GM19467 (cell line): ENCODE measurements at regions not wholly inside any gene's neighbourhood (a gene's known extent, or its start where the extent isn't known, plus 50 kb on each side); places are given as distances from the start of the nearest gene placed in this dataset.
"Not testable (repeated sequence)": the region's sequence is repeated elsewhere in the genome, so short reads cannot be mapped to it uniquely, and the experiment has no call there.

Experiments used
- ATAC-seq: cut with Tn5 transposase; IDR thresholded peaks from one replicate; pipeline ENCODE4 v1.9.1; 2021; ENCODE audit warnings: mild to moderate bottlenecking, moderate library complexity; ENCODE audit not compliant: unreplicated experiment

DNA sequence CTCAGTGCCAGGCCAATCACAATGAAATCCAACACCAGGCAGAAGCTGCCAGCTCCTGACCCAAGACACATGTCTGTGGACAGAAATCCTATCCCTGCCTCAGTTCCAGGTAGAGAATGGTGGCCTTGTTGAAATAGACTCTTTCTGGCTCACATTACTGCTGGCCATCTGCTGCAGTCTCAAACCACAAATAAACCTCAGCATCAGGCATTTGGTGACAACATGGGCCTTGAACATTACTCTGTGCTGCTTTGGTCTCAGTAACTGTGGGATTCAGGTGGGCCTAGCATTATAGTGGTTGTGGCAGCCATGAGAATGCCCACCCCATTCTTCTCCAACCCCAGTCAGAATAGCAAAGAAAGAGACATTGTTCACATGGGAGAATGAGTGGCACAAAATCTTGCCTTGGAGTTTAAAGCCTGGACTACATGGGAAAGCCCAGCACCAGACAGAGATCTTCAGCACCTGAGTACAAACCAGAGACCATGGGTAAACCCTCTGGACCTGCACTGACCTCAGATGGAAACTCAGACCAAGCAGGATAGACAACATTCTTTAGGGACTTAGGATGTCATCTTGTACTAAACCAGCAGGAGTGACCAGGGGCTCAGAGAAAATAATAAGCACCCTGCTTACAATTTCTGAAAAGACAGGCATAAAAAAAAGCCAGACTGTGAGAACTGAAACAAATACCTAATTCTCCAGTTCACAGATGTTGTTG, 50.4 kb upstream of the TRAM1L1 start:
- ATAC-seq: no peak

DNA sequence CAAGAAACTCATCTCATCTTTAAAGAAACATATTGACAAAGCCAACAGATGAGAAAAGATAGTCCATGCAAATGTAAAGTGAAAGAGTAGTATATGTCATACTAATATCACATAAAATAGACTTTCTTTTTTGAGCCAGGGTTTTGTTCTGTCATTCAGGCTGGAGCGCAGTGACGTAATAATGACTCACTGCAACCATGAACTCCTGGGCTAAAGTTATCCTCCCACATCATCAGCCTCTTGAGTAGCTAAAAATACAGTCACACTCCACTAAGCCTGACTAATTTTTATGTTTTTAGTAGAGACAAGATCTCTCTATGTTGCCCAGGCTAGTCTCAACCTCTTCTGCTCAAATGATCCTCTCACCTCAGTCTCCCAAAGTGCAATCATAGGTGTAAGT, 51.8 kb upstream of the TRAM1L1 start:
- no peak for ATAC-seq

DNA sequence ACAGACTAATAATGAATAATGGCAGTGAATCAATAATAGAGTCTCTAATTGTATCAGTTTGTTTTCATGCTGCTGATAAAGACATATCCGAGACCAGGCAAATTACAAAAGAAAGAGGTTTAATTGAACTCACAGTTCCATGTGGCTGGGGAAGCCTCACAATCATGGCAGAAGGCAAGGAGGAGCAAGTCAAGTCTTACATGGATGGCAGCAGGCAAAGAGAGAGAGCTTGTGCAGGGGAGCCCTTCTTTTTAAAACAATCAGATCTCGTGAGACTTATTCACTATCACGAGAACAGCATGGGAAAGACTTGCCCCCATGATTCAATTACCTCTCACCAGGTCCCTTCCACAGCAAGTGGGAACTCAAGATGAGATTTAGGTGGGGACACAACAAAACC, 53.4 kb upstream of the TRAM1L1 start:
- ATAC-seq: not testable (repeated sequence)

DNA sequence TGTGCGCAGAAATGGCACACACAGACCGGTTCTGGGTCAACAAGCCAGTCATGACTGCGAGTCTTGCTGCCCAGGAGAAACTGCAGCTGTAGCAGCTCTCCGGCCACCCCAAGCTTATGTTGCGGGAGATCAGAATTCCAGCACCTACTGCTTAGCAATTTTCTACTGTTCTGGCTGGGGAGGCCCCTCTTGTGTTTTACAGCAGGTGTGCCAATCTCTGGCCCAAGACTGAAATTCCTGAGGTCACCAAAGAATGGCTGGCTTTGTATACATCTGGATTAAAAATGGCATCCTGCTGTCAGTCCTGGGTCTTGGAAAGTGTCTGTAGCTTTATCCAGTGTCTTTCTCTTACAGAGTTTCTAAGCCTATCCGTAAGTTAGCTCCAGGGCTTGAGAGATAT, 68.9 kb upstream of the TRAM1L1 start:
- ATAC-seq: no peak

DNA sequence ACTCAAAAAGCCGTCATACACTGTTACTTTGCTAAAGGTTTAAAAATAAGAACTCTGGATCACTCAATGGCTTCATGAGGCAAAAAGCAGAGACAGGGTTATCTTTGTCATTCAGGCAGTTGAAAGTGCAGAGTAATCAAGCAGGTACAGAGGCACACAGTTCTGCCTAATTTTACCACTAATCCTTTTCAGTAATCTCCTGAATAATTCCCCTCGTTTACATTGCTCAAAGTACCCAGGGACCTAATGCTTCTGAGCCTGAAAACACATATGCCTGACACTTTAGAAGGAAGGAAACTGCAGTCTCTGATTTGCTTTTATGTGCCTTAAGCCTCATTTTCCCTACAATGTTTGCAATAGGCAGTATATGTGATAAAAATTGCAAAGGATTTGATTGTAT, 71.4 kb upstream of the TRAM1L1 start:
- no peak for ATAC-seq

DNA sequence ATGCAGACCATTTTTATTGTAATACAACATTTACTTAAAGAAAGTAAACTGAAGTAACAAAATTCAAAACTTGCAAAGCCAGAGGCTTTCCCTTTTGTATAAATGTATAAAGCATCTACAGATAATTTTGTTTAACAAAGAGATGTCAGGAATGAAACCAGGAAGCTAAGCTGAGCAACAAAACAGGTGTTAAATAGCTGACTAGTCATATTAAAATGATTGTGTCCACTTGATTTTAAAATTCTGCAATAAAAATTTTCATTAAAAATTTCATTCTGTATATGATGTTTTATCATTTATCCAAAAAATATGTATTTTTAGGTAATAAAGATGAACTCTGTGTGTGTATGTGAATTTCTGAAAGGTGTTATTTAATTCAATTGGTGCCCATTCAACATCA, 72.0 kb upstream of the TRAM1L1 start:
- no peak for ATAC-seq

DNA sequence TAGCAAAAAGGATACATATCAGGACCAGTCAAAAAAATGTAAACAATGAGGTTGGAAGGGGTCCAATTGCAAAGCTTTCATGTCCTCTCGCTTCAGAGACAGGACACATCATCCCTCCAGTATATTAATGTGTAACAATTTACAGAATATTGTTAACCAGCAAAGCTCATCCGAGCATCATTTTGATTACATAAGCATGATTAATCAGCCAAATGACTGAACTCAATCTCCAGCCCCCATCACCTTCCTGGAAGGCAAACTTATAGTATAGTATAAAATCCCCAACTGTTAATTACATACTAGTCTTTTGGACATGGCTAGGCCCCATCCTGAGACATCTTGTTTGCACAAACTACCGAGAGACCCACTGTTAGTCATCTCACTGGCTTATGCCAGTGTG, 77.6 kb upstream of the TRAM1L1 start:
- no peak for ATAC-seq

DNA sequence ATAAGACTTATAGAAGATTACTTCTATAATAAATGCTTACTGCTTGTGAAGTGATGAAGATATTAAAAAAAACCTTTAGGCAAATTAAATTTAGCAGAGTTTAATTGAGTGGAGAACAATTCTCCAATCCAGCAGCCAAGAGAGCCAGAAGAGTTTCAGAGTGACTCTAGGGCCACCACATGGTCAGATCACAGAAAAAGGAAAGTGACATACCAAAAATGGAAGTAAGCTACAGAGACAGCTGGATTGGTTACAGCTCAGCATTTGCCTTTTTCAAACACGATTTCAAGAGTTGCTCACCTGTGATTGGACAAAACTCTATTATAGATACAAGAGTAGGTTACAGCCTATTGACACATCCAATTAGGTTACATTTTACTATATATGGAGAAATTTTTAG, 79.0 kb upstream of the TRAM1L1 start:
- ATAC-seq: no peak

DNA sequence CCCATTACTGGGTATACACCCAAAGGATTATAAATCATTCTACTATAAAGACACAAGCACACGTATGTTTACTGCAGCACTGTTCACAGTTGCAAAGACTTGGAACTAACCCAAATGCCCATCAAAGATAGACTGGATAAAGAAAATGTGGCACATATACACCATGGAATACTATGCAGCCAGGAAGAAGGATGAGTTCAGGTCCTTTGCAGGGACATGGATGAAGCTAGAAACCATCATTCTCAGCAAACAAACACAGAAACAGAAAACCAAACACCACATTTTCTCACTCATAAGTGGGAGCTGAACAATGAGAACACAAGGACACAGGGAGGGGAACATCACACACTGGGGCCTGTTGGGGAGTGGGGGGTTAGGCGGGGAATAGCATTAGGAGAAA, 90.0 kb upstream of the TRAM1L1 start:
- ATAC-seq: not testable (repeated sequence)

DNA sequence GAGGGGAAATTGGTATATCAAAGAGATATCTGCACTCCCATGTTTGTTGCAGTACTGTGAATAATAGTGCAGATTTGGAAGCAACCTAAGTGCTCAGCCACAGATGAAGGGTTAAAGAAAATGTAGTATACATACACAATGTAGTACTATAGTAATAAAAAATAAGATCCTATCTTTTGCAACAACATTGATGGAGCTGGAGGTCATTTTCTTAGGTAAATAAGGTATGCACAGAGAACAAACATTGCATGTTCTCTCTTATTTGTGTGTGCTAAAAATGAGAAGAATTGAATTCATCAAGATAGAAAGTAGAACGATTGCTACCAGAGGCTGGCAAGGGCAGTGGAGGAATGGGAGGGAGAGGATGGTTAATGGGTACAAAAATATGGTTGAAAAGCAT, 117.9 kb upstream of the TRAM1L1 start:
- no peak for ATAC-seq

DNA sequence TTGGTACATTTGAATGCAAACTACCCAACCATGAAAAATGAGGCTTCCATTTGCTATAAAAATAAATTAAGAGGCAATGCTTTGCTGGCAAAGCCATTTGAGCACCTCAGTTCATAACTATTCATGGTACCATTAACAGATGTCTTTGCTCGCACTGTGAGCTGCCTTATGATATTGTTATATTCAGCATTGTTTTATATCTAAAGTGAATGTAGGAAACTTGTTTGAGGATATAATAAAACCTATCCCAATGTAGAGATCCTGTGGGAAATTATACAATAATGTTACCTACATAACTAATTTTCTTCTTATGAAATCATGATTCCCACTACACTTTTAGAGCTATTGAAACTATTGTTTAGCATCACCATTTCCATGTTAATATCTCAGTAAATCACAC, 125.2 kb upstream of the TRAM1L1 start:
- no peak for ATAC-seq

DNA sequence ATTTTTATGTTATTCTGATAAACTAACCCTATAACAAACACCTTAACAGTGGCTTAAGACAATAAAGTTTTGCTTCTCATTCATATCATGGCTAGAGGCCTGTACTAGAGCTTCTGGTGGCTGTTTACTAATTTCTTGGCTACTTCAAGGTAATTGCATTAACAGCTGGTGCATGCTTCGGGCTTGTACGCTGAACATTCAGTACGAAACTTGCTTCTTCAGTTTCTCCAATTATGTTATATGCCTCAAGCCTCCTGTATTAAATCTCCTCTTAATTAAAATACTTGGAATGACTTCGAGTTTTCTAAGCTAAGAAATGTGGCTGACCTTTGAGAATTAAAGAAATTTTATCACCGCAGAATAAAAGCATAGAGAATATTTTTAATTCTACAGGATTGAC, 138.9 kb upstream of the TRAM1L1 start:
- no peak for ATAC-seq

DNA sequence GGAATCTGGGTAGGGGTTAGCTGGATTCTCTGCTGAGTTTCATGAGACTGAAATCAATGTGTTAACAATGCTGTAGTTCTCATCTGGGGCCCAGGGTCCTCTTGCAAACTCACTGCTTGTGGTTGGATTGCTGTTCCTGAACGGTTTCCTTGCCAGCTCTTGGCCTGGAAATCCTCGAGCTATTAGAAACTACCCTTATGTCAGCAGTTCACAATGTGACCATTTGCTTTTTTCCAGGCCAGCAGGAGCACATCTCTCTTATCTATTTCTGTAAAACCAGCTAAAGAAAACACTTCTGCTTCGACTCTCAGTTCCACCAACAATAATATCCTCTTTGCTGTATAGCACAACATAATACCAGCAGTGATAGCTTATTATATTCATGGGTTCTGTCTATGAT, 140.1 kb upstream of the TRAM1L1 start:
- ATAC-seq: no peak

DNA sequence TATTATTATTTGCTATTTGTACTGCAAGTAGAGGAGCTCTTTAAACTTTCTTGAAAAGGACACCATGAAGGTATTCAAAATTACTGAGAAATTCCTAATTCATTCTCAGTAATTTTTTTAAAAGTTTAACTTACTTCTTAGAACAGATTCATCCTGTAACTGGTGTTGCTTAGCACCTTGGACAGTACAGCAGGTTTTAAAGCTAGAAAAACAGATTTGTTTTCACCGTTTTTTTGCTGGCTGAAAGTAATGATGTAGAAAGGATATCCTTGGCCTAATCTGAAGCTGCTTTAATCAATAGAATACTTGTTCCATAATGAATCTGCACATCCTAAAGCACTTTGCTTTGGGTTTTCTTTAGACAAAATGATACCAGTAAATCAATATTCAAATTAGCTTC, 142.5 kb upstream of the TRAM1L1 start:
- no peak for ATAC-seq

DNA sequence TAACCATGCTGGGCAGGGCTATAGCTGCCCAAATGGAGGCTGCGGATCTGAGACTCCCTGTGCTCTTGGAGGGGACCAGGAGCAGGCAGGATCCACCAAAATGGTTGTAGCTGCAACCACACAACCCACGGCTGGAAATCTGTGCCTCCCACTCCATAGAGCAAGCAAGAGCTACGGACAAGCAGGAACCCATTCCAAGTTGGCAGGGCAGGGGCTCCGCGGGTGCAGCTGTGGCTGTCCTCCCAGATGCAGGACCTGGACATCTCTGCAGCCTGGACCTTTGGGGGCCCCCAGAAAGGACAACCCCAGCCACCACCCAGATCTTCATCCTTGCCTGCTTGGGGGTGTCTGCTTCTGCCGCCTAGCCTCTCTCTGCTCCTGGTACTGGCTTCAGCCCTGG, 154.1 kb upstream of the TRAM1L1 start:
- ATAC-seq: no peak

DNA sequence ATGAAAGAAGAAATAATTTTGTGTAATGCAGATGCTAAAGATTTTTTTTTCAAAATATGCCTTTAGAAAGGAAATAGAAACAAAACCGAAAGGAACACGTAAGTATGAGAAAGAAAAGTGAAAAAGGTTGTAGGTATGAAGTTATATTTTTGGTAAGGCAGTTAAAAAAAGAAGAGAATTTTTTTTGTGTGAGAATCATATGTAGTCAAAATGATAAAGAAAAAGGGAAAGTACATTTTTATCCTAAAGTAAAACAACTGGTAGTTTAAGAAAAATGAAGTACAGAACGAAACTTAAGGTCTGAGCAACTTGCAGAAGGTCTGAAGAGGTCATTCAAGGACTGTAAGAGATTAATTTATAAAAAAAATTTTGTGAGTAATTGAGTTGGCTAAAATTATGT, 164.0 kb upstream of the TRAM1L1 start:
- ATAC-seq: peak; percentile 92

DNA sequence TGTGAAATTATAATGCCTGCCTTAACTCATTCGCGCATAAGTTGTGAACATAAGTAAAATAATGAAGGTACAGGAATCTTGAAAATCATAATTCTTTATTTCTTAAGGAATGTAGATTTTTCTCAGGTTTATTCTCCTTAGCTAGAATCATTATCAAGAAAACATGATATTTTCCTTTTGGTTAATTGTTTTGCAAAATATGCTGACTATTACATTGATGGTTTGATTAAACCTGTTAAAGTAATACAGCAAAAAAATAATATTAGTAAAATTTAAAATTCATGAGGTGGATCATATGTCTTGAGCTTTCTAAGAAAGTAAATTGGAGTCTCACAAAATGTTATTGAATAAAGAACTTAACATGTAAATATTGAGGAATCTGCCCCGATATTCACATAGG, 178.7 kb upstream of the TRAM1L1 start:
- no peak for ATAC-seq

DNA sequence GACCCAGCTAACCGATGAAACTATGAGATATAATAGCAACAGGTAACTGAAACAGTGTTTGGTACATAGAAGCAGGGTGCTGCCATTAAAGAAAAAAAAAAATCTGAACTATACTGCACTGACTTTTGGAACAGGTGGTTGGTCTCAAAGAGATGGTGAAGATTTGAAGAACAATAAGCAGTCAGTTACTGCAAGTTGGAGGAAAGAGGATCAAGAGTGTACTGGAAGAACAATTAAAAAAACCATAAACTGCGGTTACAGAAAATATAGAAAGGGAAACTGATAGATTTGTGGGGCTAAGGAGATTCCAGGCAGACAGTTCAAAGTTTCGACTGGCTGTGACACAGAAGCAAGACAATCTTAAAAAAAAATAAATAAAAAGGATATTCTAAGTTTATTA, 181.9 kb upstream of the TRAM1L1 start:
- ATAC-seq: no peak

DNA sequence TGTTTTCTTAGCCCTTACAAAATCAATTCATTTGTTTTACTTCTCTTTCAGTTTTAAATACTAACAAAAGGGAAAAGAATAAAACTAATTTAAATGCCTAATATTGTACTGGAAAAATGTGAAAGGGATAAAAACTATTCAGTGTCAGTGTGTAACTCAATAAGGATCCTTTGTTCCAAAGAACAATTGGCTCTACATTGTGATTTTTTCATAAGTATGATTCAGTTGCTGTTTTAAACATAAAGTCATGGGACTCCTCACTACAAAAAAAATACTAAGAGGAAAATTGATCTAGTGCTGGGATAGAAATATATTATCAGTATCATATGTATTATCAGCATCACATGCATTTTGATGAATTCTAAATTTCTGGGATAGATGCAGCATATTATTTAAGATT, 199.4 kb upstream of the TRAM1L1 start:
- no peak for ATAC-seq

DNA sequence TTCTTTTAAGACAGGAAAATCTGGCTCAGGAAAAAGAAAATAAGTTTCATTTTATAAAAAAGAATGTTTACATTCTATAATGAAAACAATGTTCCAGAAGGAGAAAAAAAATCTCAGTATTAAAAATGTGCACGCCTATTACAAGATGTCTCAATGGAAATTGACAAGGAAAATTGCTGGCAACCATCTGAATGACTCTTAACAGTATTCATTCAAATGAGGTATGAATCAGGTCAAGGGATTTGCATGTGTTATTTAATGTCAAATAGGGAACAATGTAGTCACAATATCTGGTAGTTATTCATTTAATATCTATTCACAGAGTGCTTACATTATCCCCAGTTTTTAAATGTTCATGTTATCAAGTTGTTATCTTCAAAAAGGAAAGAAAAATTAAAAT, 208.4 kb upstream of the TRAM1L1 start:
- ATAC-seq: no peak

DNA sequence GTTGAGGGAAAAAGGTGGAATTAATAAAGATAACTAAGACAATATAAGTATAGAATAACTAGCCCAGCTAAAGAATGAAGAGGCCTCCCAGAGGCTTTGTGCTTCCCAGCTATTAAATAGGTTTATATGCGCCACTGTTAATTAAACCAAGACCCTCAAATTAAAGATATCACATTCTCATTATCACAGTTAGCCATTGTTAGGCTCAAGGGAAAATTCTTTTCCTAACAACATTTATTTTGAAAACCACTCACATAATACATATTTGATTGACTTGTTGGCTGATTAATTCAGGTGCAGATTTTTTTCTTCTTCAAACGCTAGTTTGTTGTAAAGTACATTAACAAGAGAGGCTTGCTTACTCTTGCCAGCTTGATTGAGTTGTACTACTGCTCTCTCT, 216.8 kb upstream of the TRAM1L1 start:
- ATAC-seq: no peak

DNA sequence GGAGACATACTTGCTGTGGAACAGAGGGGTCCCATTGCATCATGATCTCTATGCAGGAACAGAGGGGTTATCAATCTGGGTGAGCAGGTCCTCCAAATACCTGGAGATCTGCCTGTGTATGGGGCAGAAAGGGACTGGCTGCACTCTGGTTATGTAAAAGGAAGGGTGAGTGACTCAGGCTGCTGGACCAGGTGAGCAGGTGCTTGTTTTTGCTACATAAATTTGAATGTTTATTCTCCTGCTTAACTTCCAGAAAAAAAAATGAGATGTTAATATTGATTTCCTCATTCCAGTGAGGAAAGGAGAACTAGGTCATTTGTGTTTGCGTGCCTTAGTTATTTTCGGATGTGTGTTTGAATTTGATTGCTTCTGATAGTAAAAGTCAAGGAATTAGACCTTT, 225.8 kb upstream of the TRAM1L1 start:
- no peak for ATAC-seq

DNA sequence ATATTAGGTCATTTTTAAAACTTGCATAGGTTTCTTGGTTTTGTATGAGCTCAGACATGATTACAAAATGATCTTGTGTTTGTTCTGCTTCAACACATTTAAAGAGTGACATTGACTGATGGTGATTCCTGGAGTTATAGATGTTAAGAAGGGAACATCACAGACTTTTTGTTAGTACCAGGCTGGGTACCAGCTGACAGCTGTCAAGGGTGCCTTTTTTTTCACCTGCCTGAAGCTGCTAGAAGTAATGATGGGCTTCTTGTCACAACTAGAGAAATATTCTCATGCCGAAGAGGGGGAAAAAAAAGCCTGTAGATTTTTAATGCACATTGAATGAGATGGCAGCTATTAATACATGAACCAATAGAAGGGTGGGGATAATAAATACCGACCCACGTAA, 226.6 kb upstream of the TRAM1L1 start:
- no peak for ATAC-seq
